NOMO-1 (cell line): ENCODE measurements at regions not wholly inside any gene's neighbourhood (a gene's known extent, or its start where the extent isn't known, plus 50 kb on each side); places are given as distances from the start of the nearest gene placed in this dataset.

ENCODE experiments used
- DNase-seq, 2 experiments: peaks; one replicate each; lab custom pipeline; 2025; ENCODE audit not compliant: unreplicated experiment in 2 of 2; lab: John Stamatoyannopoulos, UW

GRCh38 chr15:46677491-46677890, 1039.8 kb upstream of the SEMA6D start:
- no peak for DNase-seq

GRCh38 chr15:46681901-46682300, 1035.4 kb upstream of the SEMA6D start:
- DNase-seq, result no peak

GRCh38 chr15:46682969-46683791, 1034.1 kb upstream of the SEMA6D start:
- no peak for DNase-seq

GRCh38 chr15:46685096-46685495, 1032.2 kb upstream of the SEMA6D start:
- DNase-seq, result no peak

GRCh38 chr15:46685681-46686080, 1031.6 kb upstream of the SEMA6D start:
- no peak for DNase-seq

- no peak for DNase-seq
Observed at GRCh38 chr15:46696281-46696680, 1021.0 kb upstream of the SEMA6D start.

GRCh38 chr15:46701346-46701745, 1016.0 kb upstream of the SEMA6D start:
- no peak for DNase-seq

- no peak for DNase-seq
Observed at GRCh38 chr15:46701896-46702295, 1015.4 kb upstream of the SEMA6D start.

GRCh38 chr15:46703020-46703861, 1014.1 kb upstream of the SEMA6D start:
- DNase-seq, result no peak

- no peak for DNase-seq
Observed at GRCh38 chr15:46703871-46704637, 1013.3 kb upstream of the SEMA6D start.

- no peak for DNase-seq
Observed at GRCh38 chr15:46707452-46707851, 1009.9 kb upstream of the SEMA6D start.

- DNase-seq, result no peak
Observed at GRCh38 chr15:46708226-46708625, 1009.1 kb upstream of the SEMA6D start.

GRCh38 chr15:46709460-46710083, 1007.7 kb upstream of the SEMA6D start:
- DNase-seq, result no peak

- no peak for DNase-seq
Observed at GRCh38 chr15:46710401-46710960, 1006.8 kb upstream of the SEMA6D start.

GRCh38 chr15:46713045-46713444, 1004.3 kb upstream of the SEMA6D start:
- DNase-seq, result no peak

GRCh38 chr15:46714950-46715349, 1002.4 kb upstream of the SEMA6D start:
- no peak for DNase-seq

- no peak for DNase-seq
Observed at GRCh38 chr15:46723308-46723707, 994.0 kb upstream of the SEMA6D start.

GRCh38 chr15:46732060-46732459, 985.2 kb upstream of the SEMA6D start:
- DNase-seq, result no peak

GRCh38 chr15:46735115-46735514, 982.2 kb upstream of the SEMA6D start:
- no peak for DNase-seq

- no peak for DNase-seq
Observed at GRCh38 chr15:46751303-46751702, 966.0 kb upstream of the SEMA6D start.
